ENCODE measurements at regions not wholly inside any gene's neighbourhood (a gene's known extent, or its start where the extent isn't known, plus 50 kb on each side); places are given as distances from the start of the nearest gene placed in this dataset.

DNA sequence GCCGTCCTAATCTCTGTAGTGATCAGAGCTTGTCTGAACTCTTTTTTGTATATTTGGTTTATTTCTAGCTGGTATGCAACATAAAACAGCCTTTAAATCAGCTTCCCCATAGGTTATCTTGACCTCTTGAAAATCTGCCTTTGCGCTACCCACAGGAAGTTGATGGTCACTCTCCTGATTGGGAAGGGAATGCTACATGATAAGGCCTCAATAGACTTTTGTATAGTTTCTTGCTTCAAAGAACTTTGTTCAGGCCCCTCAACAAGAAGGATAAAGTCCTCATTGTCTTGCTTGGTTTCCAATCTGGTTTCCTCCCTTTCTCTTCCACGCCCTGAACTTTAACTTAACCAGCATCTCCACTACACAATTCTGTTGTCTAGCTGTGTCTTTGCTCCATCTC is 95.4 kb upstream of the TENT5A start:
- Histone ChIP-seq H3K27ac (no peak overlapping the region), H3K4me1 (peaks cover 5% of the 10 kb centered on the region), H3K27me3 (no peaks in the 10 kb centered on the region), H3K4me3 (no peak overlapping the region), H3K36me3 (no peaks in the 10 kb centered on the region), H3K9me3 (no peaks in the 10 kb centered on the region)
- no peak for DNase-seq (ENCODE audit: low spot score in 2 of 2)
- WGBS = 88% methylated on average over 3 of the region's 3 CpGs
- no peak for TF ChIP-seq POLR2AphosphoS5 (IDR thresholded peaks at IDR 0.05)
- TF ChIP-seq POLR2A (IDR thresholded peaks at IDR 0.05) = no peak
- TF ChIP-seq, protein P1, sequence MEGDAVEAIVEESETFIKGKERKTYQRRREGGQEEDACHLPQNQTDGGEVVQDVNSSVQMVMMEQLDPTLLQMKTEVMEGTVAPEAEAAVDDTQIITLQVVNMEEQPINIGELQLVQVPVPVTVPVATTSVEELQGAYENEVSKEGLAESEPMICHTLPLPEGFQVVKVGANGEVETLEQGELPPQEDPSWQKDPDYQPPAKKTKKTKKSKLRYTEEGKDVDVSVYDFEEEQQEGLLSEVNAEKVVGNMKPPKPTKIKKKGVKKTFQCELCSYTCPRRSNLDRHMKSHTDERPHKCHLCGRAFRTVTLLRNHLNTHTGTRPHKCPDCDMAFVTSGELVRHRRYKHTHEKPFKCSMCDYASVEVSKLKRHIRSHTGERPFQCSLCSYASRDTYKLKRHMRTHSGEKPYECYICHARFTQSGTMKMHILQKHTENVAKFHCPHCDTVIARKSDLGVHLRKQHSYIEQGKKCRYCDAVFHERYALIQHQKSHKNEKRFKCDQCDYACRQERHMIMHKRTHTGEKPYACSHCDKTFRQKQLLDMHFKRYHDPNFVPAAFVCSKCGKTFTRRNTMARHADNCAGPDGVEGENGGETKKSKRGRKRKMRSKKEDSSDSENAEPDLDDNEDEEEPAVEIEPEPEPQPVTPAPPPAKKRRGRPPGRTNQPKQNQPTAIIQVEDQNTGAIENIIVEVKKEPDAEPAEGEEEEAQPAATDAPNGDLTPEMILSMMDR (IDR thresholded peaks at IDR 0.05) = no peak
- TF ChIP-seq EP300 (IDR thresholded peaks at IDR 0.05) = no peak

GRCh38 chr6:81844686-81845085 is 92.2 kb upstream of the TENT5A start:
- H3K36me3 ChIP-seq = no peaks in the 10 kb centered on the region
- WGBS = 78% methylated on average over 2 of the region's 2 CpGs
- peak overlapping the region; percentile 39 for H3K27ac ChIP-seq
- DNase-seq (ENCODE audit: low spot score in 2 of 2) = no peak
- H3K4me3 ChIP-seq = no peak overlapping the region
- TF ChIP-seq, protein P1 (IDR thresholded peaks at IDR 0.05) = no peak
- TF ChIP-seq EP300 (IDR thresholded peaks at IDR 0.05) = no peak
- no peak for TF ChIP-seq POLR2A (IDR thresholded peaks at IDR 0.05)
- TF ChIP-seq POLR2AphosphoS5 (IDR thresholded peaks at IDR 0.05) = no peak
- H3K27me3 ChIP-seq = no peaks in the 10 kb centered on the region
- peaks cover 5% of the 10 kb centered on the region for H3K4me1 ChIP-seq
- no peaks in the 10 kb centered on the region for H3K9me3 ChIP-seq

DNA sequence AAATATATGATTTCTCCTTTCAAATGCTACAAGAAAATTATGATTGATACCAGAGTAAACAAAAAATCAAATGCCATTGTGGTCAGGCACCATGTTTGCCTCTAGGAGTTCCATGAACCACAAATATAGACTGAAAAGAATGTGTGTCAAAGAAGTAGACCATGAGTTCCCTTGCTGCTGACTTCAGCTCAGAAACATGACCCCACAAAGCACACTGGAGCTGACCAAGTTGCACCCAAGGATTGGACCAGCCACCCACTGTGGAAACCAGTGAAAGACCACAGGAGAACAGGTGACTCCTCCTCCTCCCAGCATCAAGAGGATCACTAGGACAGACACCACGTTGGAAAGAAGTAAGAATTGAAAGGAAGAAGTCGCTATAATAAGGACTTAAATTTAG is 90.8 kb upstream of the TENT5A start:
- Histone ChIP-seq H3K4me1 (peaks cover 5% of the 10 kb centered on the region), H3K36me3 (no peaks in the 10 kb centered on the region), H3K27ac (no peak overlapping the region), H3K27me3 (no peaks in the 10 kb centered on the region), H3K9me3 (no peaks in the 10 kb centered on the region), H3K4me3 (no peak overlapping the region)
- TF ChIP-seq POLR2AphosphoS5 (IDR thresholded peaks at IDR 0.05) = no peak
- TF ChIP-seq POLR2A (IDR thresholded peaks at IDR 0.05) = no peak
- TF ChIP-seq, protein P1 (IDR thresholded peaks at IDR 0.05) = no peak
- TF ChIP-seq EP300 (IDR thresholded peaks at IDR 0.05) = no peak
- DNase-seq (ENCODE audit: low spot score in 2 of 2) = no peak
- 36% methylated on average over 2 of the region's 2 CpGs for whole genome bisulfite sequencing

GRCh38 chr6:81842254-81842653 is 89.8 kb upstream of the TENT5A start:
- Histone ChIP-seq H3K4me3 (no peak overlapping the region), H3K27ac (no peak overlapping the region), H3K9me3 (no peaks in the 10 kb centered on the region), H3K36me3 (no peaks in the 10 kb centered on the region), H3K27me3 (no peaks in the 10 kb centered on the region), H3K4me1 (peaks cover 5% of the 10 kb centered on the region)
- no peak for TF ChIP-seq POLR2A (IDR thresholded peaks at IDR 0.05)
- TF ChIP-seq POLR2AphosphoS5 (IDR thresholded peaks at IDR 0.05) = no peak
- no peak for TF ChIP-seq EP300 (IDR thresholded peaks at IDR 0.05)
- TF ChIP-seq, protein P1 (IDR thresholded peaks at IDR 0.05) = no peak
- no peak for DNase-seq (ENCODE audit: low spot score in 2 of 2)

DNA sequence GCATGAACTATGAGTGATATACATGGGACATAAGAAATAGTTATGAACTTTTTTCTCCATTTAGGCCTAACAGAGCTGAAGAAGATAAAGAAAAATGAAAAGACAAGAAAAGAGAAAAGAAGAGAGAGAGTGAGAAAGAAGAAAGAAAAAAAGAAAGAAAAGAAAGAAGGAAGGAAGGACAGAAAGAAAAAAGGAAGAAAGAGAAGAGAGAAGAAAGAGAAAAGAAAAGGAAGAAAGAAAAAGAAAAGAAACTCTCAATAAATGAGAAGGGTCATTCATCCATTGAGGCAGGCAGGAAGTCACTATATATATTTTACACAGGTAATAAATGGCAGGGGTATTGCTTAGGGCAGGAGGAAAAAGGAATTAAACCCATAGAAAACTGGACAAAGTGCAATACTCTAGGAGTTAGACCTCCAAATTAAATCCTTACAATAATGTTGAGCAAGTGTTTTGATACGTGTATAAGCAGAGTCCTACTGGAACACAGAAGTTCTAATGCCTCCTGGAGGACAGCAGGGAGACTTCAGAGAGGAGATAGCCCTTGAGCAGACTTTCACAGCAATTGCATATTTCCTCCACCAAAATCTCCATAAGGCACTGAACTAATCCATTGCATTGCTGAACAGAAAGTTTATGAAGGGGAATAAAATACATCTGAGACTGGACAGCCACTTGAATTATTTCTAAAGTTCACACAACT is 86.4 kb upstream of the TENT5A start:
- no peaks in the 10 kb centered on the region for H3K4me1 ChIP-seq
- TF ChIP-seq EP300 (IDR thresholded peaks at IDR 0.05) (no peak), POLR2AphosphoS5 (IDR thresholded peaks at IDR 0.05) (no peak), POLR2A (IDR thresholded peaks at IDR 0.05) (no peak)
- TF ChIP-seq, protein P1 (IDR thresholded peaks at IDR 0.05) = no peak
- DNase-seq (ENCODE audit: low spot score in 2 of 2) = no peak
- 70% methylated on average over 1 of the region's 1 CpG for WGBS
- H3K27me3 ChIP-seq = no peaks in the 10 kb centered on the region
- no peaks in the 10 kb centered on the region for H3K36me3 ChIP-seq
- H3K4me3 ChIP-seq = no peak overlapping the region
- H3K27ac ChIP-seq = no peak overlapping the region
- H3K9me3 ChIP-seq = no peaks in the 10 kb centered on the region
